ENCODE measurements at regions not wholly inside any gene's neighbourhood (a gene's known extent, or its start where the extent isn't known, plus 50 kb on each side); places are given as distances from the start of the nearest gene placed in this dataset.

DNA sequence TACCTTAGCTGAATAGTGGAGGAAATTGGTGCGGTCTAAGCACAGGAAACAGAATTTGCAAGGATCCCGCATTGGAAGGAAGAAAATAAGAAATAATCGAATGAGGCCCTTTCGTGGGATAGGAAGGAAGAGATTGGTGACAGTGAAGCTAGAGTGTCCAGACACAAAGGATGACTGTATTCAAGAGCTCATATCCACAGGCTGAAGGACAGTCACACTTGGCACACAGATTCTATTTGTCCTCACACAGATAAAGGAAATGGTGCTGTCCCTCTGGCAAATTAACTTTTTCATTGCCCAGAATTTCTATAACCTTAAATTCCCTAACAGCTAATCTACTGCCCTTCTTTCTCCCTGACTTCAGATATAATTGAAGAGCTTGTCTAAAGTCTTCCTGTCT lies 2188.9 kb upstream of the TENM3 start:
- ChIA-PET SMC1A (ENCODE audit: uncharacterized antibody, unreplicated experiment) (no interaction called here), POLR2A (no interaction called here), CTCF (no interaction called here), RAD21 (ENCODE audit: unreplicated experiment) (no interaction called here)
- Histone ChIP-seq H3K9ac (ENCODE audit: control insufficient read depth, insufficient read depth, low read length) (no peak overlapping the region), H3K4me3 (no peak overlapping the region), H3K36me3 (ENCODE audit: control insufficient read depth in 2 of 2, insufficient read depth in 2 of 2, low read length in 1 of 2) (no peaks in the 10 kb centered on the region), H3K4me1 (ENCODE audit: control insufficient read depth, insufficient read depth, low read length) (no peaks in the 10 kb centered on the region), H3K79me2 (ENCODE audit: control insufficient read depth, insufficient read depth, low read length) (no peaks in the 10 kb centered on the region), H2AFZ (ENCODE audit: control insufficient read depth, low read depth, low read length) (no peak overlapping the region), H3K9me3 (replicated peaks; ENCODE audit: control insufficient read depth, insufficient read depth, low read length) (no peaks in the 10 kb centered on the region), H4K20me1 (ENCODE audit: control insufficient read depth, insufficient read depth) (no peaks in the 10 kb centered on the region), H3K27me3 (replicated peaks in 1 of 2; ENCODE audit: control insufficient read depth in 2 of 2, insufficient read depth in 2 of 2, low read length in 1 of 2) (peaks cover 2 to 3% of the 10 kb centered on the region in 2 experiments; a peak in 3 of 4 replicates), H3K4me2 (ENCODE audit: control insufficient read depth, insufficient read depth) (no peak overlapping the region), H3K27ac (ENCODE audit: control insufficient read depth, insufficient read depth) (no peak overlapping the region)
- in situ Hi-C loops (cut with MboI) (no loop called here), intact Hi-C loops (cut with micrococcal nuclease; ENCODE audit: unreplicated experiment) (no loop called here)
- ATAC-seq, result no peak
- WGBS (ENCODE audit: insufficient coverage, insufficient replicate concordance, low lambda C conversion rate, missing lambda C conversion rate), result 27% methylated on average over 4 of the region's 4 CpGs
- no peak for FAIRE-seq
- no peak for DNase-seq (ENCODE audit: low read depth, low spot score)
- no peak for TF ChIP-seq CBX5 (IDR thresholded peaks at IDR 0.05; ENCODE audit: low read depth)
- TF ChIP-seq, protein P1, sequence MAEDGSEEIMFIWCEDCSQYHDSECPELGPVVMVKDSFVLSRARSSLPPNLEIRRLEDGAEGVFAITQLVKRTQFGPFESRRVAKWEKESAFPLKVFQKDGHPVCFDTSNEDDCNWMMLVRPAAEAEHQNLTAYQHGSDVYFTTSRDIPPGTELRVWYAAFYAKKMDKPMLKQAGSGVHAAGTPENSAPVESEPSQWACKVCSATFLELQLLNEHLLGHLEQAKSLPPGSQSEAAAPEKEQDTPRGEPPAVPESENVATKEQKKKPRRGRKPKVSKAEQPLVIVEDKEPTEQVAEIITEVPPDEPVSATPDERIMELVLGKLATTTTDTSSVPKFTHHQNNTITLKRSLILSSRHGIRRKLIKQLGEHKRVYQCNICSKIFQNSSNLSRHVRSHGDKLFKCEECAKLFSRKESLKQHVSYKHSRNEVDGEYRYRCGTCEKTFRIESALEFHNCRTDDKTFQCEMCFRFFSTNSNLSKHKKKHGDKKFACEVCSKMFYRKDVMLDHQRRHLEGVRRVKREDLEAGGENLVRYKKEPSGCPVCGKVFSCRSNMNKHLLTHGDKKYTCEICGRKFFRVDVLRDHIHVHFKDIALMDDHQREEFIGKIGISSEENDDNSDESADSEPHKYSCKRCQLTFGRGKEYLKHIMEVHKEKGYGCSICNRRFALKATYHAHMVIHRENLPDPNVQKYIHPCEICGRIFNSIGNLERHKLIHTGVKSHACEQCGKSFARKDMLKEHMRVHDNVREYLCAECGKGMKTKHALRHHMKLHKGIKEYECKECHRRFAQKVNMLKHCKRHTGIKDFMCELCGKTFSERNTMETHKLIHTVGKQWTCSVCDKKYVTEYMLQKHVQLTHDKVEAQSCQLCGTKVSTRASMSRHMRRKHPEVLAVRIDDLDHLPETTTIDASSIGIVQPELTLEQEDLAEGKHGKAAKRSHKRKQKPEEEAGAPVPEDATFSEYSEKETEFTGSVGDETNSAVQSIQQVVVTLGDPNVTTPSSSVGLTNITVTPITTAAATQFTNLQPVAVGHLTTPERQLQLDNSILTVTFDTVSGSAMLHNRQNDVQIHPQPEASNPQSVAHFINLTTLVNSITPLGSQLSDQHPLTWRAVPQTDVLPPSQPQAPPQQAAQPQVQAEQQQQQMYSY (CRISPR knock-in tag; IDR thresholded peaks at IDR 0.05), result no peak
- TF ChIP-seq EED (IDR thresholded peaks at IDR 0.05; ENCODE audit: low read depth), result no peak
- no peak for TF ChIP-seq CREB1 (IDR thresholded peaks at IDR 0.05; ENCODE audit: low read depth)
- TF ChIP-seq NR2F1 (conservative IDR thresholded peaks at IDR 0.05), result no peak
- TF ChIP-seq RAD51 (IDR thresholded peaks at IDR 0.05), result no peak
- TF ChIP-seq BACH1 (IDR thresholded peaks at IDR 0.05; ENCODE audit: borderline replicate concordance), result no peak
- TF ChIP-seq KAT2A (conservative IDR thresholded peaks at IDR 0.05; ENCODE audit: control insufficient read depth, low read depth, low read length), result no peak
- no peak for TF ChIP-seq USF1 (IDR thresholded peaks at IDR 0.05; ENCODE audit: borderline replicate concordance, extremely low read length, insufficient read depth, low read depth, low read length)
- TF ChIP-seq, protein P2, sequence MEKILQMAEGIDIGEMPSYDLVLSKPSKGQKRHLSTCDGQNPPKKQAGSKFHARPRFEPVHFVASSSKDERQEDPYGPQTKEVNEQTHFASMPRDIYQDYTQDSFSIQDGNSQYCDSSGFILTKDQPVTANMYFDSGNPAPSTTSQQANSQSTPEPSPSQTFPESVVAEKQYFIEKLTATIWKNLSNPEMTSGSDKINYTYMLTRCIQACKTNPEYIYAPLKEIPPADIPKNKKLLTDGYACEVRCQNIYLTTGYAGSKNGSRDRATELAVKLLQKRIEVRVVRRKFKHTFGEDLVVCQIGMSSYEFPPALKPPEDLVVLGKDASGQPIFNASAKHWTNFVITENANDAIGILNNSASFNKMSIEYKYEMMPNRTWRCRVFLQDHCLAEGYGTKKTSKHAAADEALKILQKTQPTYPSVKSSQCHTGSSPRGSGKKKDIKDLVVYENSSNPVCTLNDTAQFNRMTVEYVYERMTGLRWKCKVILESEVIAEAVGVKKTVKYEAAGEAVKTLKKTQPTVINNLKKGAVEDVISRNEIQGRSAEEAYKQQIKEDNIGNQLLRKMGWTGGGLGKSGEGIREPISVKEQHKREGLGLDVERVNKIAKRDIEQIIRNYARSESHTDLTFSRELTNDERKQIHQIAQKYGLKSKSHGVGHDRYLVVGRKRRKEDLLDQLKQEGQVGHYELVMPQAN (conservative IDR thresholded peaks at IDR 0.05), result no peak
- no peak for TF ChIP-seq ZNF274 (IDR thresholded peaks at IDR 0.05; ENCODE audit: insufficient read depth, insufficient read length)
- TF ChIP-seq KDM1A (IDR thresholded peaks at IDR 0.05; ENCODE audit: borderline replicate concordance), result no peak
- no peak for TF ChIP-seq DPF2 (IDR thresholded peaks at IDR 0.05)
- TF ChIP-seq HDGF (IDR thresholded peaks at IDR 0.05), result no peak
- TF ChIP-seq E2F4 (IDR thresholded peaks at IDR 0.05; ENCODE audit: low read depth, low read length), result no peak
- TF ChIP-seq NFYA (IDR thresholded peaks at IDR 0.05; ENCODE audit: borderline replicate concordance, low read depth, low read length), result no peak
- no peak for TF ChIP-seq WRNIP1 (IDR thresholded peaks at IDR 0.05; ENCODE audit: borderline replicate concordance, low read depth, low read length)
- TF ChIP-seq NBN (IDR thresholded peaks at IDR 0.05), result no peak
- no peak for TF ChIP-seq CBFB (IDR thresholded peaks at IDR 0.05; ENCODE audit: low read depth)
- BruUV-seq (replicated peaks), result no TSS peak

Measured in GM12878 (cell line).